BLaER1 treated with 17β-estradiol and CSF1 and Interleukin-3, amounts not matched to agents 10 nM and 100 nM (cell line): ENCODE measurements at regions not wholly inside any gene's neighbourhood (a gene's known extent, or its start where the extent isn't known, plus 50 kb on each side); places are given as distances from the start of the nearest gene placed in this dataset.
"Not testable (repeated sequence)": the region's sequence is repeated elsewhere in the genome, so short reads cannot be mapped to it uniquely, and the experiment has no call there.

Experiments
- H3K27ac ChIP-seq, 11 experiments: shearing (Covaris generic); formaldehyde crosslinking; 2 replicates each; pipeline ENCODE4 v1.8.1; 2022
- H3K27me3 ChIP-seq, 11 experiments: shearing (Covaris generic); formaldehyde crosslinking; 2 replicates each; pipeline ENCODE4 v1.8.1; 2022
- H3K36me3 ChIP-seq, 11 experiments: shearing (Covaris generic); formaldehyde crosslinking; 2 replicates each; pipeline ENCODE4 v1.8.1; 2022
- H3K4me1 ChIP-seq, 10 experiments: shearing (Covaris generic); formaldehyde crosslinking; 2 replicates each; pipeline ENCODE4 v1.8.1; 2022
- H3K4me2 ChIP-seq, 11 experiments: shearing (Covaris generic); formaldehyde crosslinking; 2 replicates each; pipeline ENCODE4 v1.8.1; 2022
- H3K4me3 ChIP-seq, 10 experiments: shearing (Covaris generic); formaldehyde crosslinking; 2 replicates each; pipeline ENCODE4 v1.8.1; 2022
- H3K9ac ChIP-seq, 11 experiments: shearing (Covaris generic); formaldehyde crosslinking; 2 replicates each; pipeline ENCODE4 v1.8.1; 2022
- H3K9me3 ChIP-seq, 11 experiments: shearing (Covaris generic); formaldehyde crosslinking; replicated peaks in 1 of 11; 2 replicates each; pipeline ENCODE4 v1.8.1; 2022
- H4K20me1 ChIP-seq, 11 experiments: shearing (Covaris generic); formaldehyde crosslinking; 2 replicates each; pipeline ENCODE4 v1.8.1; 2022
- Cebpa-rat ChIP-seq, 11 experiments: shearing (Covaris generic); IDR thresholded peaks; 2 replicates each; pipeline ENCODE4 v1.8.1; 2022

GRCh38 chr16:60225541-60225940 is 1491.4 kb upstream of the GOT2 start:
- no peak overlapping the region for H3K27ac ChIP-seq
- H3K36me3 ChIP-seq = no peaks in the 10 kb centered on the region
- no peak for TF ChIP-seq Cebpa-rat (IDR thresholded peaks at IDR 0.05)
- no peak overlapping the region for H3K4me2 ChIP-seq
- H3K4me3 ChIP-seq = no peak overlapping the region
- no peak overlapping the region for H3K9ac ChIP-seq
- no peaks in the 10 kb centered on the region for H3K27me3 ChIP-seq
- H3K9me3 ChIP-seq = peaks cover 1 to 14% (median 8%) of the 10 kb centered on the region in 11 experiments; a peak in 16 of 22 replicates
- peaks cover 0 to 7% (median under 1%) of the 10 kb centered on the region in 10 experiments; a peak in 8 of 20 replicates for H3K4me1 ChIP-seq
- no peaks in the 10 kb centered on the region for H4K20me1 ChIP-seq

- Histone ChIP-seq H3K36me3 (no peaks in the 10 kb centered on the region), H3K9me3 (peaks cover 5 to 18% (median 12%) of the 10 kb centered on the region in 11 experiments; a peak in 16 of 22 replicates), H3K27ac (no peak overlapping the region), H3K4me1 (no peaks in the 10 kb centered on the region), H4K20me1 (no peaks in the 10 kb centered on the region), H3K27me3 (no peaks in the 10 kb centered on the region), H3K9ac (no peak overlapping the region), H3K4me2 (no peak overlapping the region), H3K4me3 (no peak overlapping the region)
- no peak for TF ChIP-seq Cebpa-rat (IDR thresholded peaks at IDR 0.05)
Measured at GRCh38 chr16:60217787-60218186, 1483.7 kb upstream of the GOT2 start.

- no peak overlapping the region for H3K4me3 ChIP-seq
- no peaks in the 10 kb centered on the region for H3K4me1 ChIP-seq
- no peaks in the 10 kb centered on the region for H3K9me3 ChIP-seq
- H3K27me3 ChIP-seq = no peaks in the 10 kb centered on the region
- H3K27ac ChIP-seq = no peak overlapping the region
- no peak for TF ChIP-seq Cebpa-rat (IDR thresholded peaks at IDR 0.05)
- no peak overlapping the region for H3K4me2 ChIP-seq
- H3K9ac ChIP-seq = no peak overlapping the region
- no peaks in the 10 kb centered on the region for H3K36me3 ChIP-seq
- H4K20me1 ChIP-seq = no peaks in the 10 kb centered on the region
Measured at GRCh38 chr16:60214311-60214710, 1480.2 kb upstream of the GOT2 start.

- H3K4me2 ChIP-seq = peak overlapping the region in 6 of 11 experiments; percentile 30 to 52 (median 37); a peak in 10 of 22 replicates
- H4K20me1 ChIP-seq = no peaks in the 10 kb centered on the region
- H3K4me3 ChIP-seq = no peak overlapping the region
- no peaks in the 10 kb centered on the region for H3K36me3 ChIP-seq
- no peaks in the 10 kb centered on the region for H3K9me3 ChIP-seq
- H3K9ac ChIP-seq = no peak overlapping the region
- H3K27ac ChIP-seq = no peak overlapping the region
- H3K27me3 ChIP-seq = no peaks in the 10 kb centered on the region
- TF ChIP-seq Cebpa-rat (IDR thresholded peaks at IDR 0.05) = no peak
- H3K4me1 ChIP-seq = peaks cover 0 to 20% (median 7%) of the 10 kb centered on the region in 10 experiments; a peak in 8 of 20 replicates
Measured at GRCh38 chr16:60206516-60206915, 1472.4 kb upstream of the GOT2 start.

GRCh38 chr16:60204181-60204580 is 1470.1 kb upstream of the GOT2 start:
- H3K27ac ChIP-seq = no peak overlapping the region; a peak in 1 of 22 replicates
- H3K4me1 ChIP-seq = peaks cover 0 to 20% (median 7%) of the 10 kb centered on the region in 10 experiments; a peak in 8 of 20 replicates
- H3K36me3 ChIP-seq = no peaks in the 10 kb centered on the region
- no peak overlapping the region for H3K9ac ChIP-seq
- H3K4me3 ChIP-seq = no peak overlapping the region
- H3K27me3 ChIP-seq = no peaks in the 10 kb centered on the region
- TF ChIP-seq Cebpa-rat (IDR thresholded peaks at IDR 0.05) = no peak
- H4K20me1 ChIP-seq = no peaks in the 10 kb centered on the region
- H3K4me2 ChIP-seq = no peak overlapping the region
- no peaks in the 10 kb centered on the region for H3K9me3 ChIP-seq

- H3K4me1 ChIP-seq = peaks cover 0 to 20% (median 7%) of the 10 kb centered on the region in 10 experiments; a peak in 8 of 20 replicates
- no peaks in the 10 kb centered on the region for H3K36me3 ChIP-seq
- no peaks in the 10 kb centered on the region for H4K20me1 ChIP-seq
- H3K4me3 ChIP-seq = no peak overlapping the region
- no peaks in the 10 kb centered on the region for H3K9me3 ChIP-seq
- TF ChIP-seq Cebpa-rat (IDR thresholded peaks at IDR 0.05) = no peak
- no peak overlapping the region; a peak in 1 of 22 replicates for H3K27ac ChIP-seq
- no peak overlapping the region for H3K4me2 ChIP-seq
- no peak overlapping the region for H3K9ac ChIP-seq
- no peaks in the 10 kb centered on the region for H3K27me3 ChIP-seq
Measured at GRCh38 chr16:60203525-60204124, 1469.5 kb upstream of the GOT2 start.

GRCh38 chr16:60200729-60201128 is 1466.6 kb upstream of the GOT2 start:
- H3K4me2 ChIP-seq, H3K9ac ChIP-seq, H3K9me3 ChIP-seq, H3K4me3 ChIP-seq, H3K27ac ChIP-seq, H3K36me3 ChIP-seq, H3K27me3 ChIP-seq, H4K20me1 ChIP-seq, H3K4me1 ChIP-seq: not testable (repeated sequence)

- Histone ChIP-seq H3K36me3 (no peaks in the 10 kb centered on the region), H3K9ac (no peak overlapping the region), H3K27ac (no peak overlapping the region), H3K4me3 (no peak overlapping the region), H3K9me3 (no peaks in the 10 kb centered on the region), H4K20me1 (no peaks in the 10 kb centered on the region), H3K4me2 (no peak overlapping the region), H3K4me1 (peaks cover 0 to 9% (median 0%) of the 10 kb centered on the region in 10 experiments; a peak in 3 of 20 replicates), H3K27me3 (no peaks in the 10 kb centered on the region)
- no peak for TF ChIP-seq Cebpa-rat (IDR thresholded peaks at IDR 0.05)
Measured at GRCh38 chr16:60200161-60200560, 1466.0 kb upstream of the GOT2 start.

GRCh38 chr16:60199150-60199549 is 1465.0 kb upstream of the GOT2 start:
- H4K20me1 ChIP-seq = no peaks in the 10 kb centered on the region

GRCh38 chr16:60181536-60181935 is 1447.4 kb upstream of the GOT2 start:
- Histone ChIP-seq H3K4me2 (peak overlapping the region in 2 of 11 experiments; percentile 30 to 38; a peak in 4 of 22 replicates), H3K4me3 (no peak overlapping the region)
- no peak for TF ChIP-seq Cebpa-rat (IDR thresholded peaks at IDR 0.05)

More at GRCh38 chr16:60199150-60199549, 1465.0 kb upstream of the GOT2 start:
- no peak for TF ChIP-seq Cebpa-rat (IDR thresholded peaks at IDR 0.05)
- H3K4me3 ChIP-seq = no peak overlapping the region
- H3K36me3 ChIP-seq = no peaks in the 10 kb centered on the region
- no peaks in the 10 kb centered on the region for H3K27me3 ChIP-seq
- H3K9ac ChIP-seq = no peak overlapping the region
- no peaks in the 10 kb centered on the region for H3K9me3 ChIP-seq
- H3K27ac ChIP-seq = no peak overlapping the region
- H3K4me2 ChIP-seq = no peak overlapping the region
- 0 out of 20 replicates have a peak, but pooled peaks cover 0 to under 1% (median 0%) of the 10 kb centered on the region in 10 experiments for H3K4me1 ChIP-seq

More at GRCh38 chr16:60181536-60181935, 1447.4 kb upstream of the GOT2 start:
- no peak overlapping the region for H3K27ac ChIP-seq
- H3K4me1 ChIP-seq = peaks cover 0 to 30% (median 0%) of the 10 kb centered on the region in 10 experiments; a peak in 6 of 20 replicates
- H3K9me3 ChIP-seq = peaks cover 0 to 4% (median 0%) of the 10 kb centered on the region in 11 experiments; a peak in 1 of 22 replicates
- no peaks in the 10 kb centered on the region for H3K27me3 ChIP-seq
- H4K20me1 ChIP-seq = no peaks in the 10 kb centered on the region
- no peaks in the 10 kb centered on the region for H3K36me3 ChIP-seq
- no peak overlapping the region for H3K9ac ChIP-seq
